ENCODE measurements at regions not wholly inside any gene's neighbourhood (a gene's known extent, or its start where the extent isn't known, plus 50 kb on each side); places are given as distances from the start of the nearest gene placed in this dataset.

DNA sequence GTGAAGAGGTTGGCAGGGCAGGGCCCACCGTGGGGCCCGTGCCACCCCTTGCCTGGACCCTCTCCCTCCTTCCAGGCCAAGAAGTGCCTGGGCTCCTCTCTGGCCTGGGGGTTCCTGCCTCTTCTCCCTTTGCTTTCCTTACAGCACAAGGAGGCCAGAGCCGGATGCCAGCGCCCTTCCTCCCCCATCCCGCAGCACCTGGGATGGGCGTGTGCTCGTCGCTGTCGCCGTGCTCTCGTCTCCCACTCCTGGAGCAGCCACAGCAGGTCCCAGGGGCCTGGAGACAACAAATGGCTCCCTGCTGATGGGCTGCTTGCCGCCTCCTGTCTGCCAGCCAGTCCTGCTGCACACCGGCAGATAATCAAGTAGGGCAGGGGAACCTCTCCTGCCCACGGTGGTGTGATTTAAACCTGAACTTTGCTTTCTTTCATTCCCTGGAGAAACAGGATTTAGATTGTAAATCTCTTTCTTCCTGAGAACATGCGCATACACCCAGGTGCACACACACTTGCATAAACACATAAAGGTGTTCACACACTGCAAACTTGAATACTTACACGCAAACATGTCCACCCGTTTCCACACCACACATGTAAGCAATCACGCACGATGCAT, 50.8 kb upstream of the POU3F1 start:
- TF ChIP-seq ZNF274 (IDR thresholded peaks at IDR 0.05; ENCODE audit: low read depth, low read length) (no peak), YY1 (IDR thresholded peaks at IDR 0.05; ENCODE audit: insufficient read depth, insufficient read length) (no peak), SUZ12 (IDR thresholded peaks at IDR 0.05; ENCODE audit: extremely low read depth, insufficient read depth, insufficient read length) (no peak)
